ENCODE measurements at regions not wholly inside any gene's neighbourhood (a gene's known extent, or its start where the extent isn't known, plus 50 kb on each side); places are given as distances from the start of the nearest gene placed in this dataset.

GRCh38 chr5:15003511-15003920 lies 131.9 kb upstream of the ANKH start:
- Histone ChIP-seq H3K4me1 (ENCODE audit: control insufficient read depth, insufficient read depth, low read length) (no peaks in the 10 kb centered on the region), H3K36me3 (ENCODE audit: control insufficient read depth, insufficient read depth, low read length) (no peaks in the 10 kb centered on the region), H3K27ac (ENCODE audit: low read length) (no peak overlapping the region), H3K27me3 (ENCODE audit: control insufficient read depth, insufficient read depth, low read length) (no peaks in the 10 kb centered on the region), H3K4me3 (ENCODE audit: low read length) (no peak overlapping the region), H3K9me3 (ENCODE audit: control insufficient read depth, insufficient read depth, low read length) (no peaks in the 10 kb centered on the region)
- TF ChIP-seq, protein P1, sequence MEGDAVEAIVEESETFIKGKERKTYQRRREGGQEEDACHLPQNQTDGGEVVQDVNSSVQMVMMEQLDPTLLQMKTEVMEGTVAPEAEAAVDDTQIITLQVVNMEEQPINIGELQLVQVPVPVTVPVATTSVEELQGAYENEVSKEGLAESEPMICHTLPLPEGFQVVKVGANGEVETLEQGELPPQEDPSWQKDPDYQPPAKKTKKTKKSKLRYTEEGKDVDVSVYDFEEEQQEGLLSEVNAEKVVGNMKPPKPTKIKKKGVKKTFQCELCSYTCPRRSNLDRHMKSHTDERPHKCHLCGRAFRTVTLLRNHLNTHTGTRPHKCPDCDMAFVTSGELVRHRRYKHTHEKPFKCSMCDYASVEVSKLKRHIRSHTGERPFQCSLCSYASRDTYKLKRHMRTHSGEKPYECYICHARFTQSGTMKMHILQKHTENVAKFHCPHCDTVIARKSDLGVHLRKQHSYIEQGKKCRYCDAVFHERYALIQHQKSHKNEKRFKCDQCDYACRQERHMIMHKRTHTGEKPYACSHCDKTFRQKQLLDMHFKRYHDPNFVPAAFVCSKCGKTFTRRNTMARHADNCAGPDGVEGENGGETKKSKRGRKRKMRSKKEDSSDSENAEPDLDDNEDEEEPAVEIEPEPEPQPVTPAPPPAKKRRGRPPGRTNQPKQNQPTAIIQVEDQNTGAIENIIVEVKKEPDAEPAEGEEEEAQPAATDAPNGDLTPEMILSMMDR (IDR thresholded peaks at IDR 0.05) = peak; percentile 84
- DNase-seq = peak; percentile 23 to 84
- no peak overlapping the region for H3K27ac Mint-ChIP-seq
- WGBS (ENCODE audit: insufficient coverage) = 55% methylated on average over 4 of the region's 4 CpGs
- peaks cover 0 to 2% of the 10 kb centered on the region in 2 donors for H3K4me1 Mint-ChIP-seq
- H3K27me3 Mint-ChIP-seq (ENCODE audit: low read depth in 2 of 2) = peaks cover 29 to 49% of the 10 kb centered on the region in 2 donors
- no peak overlapping the region for H3K4me3 Mint-ChIP-seq
- intact Hi-C loops (cut with micrococcal nuclease) = loop anchor here (1.0 to 10.0 kb wide), 5 partner anchors 47 to 639 kb away; no protein-coding TSS in a partner anchor
- peak; percentile 89 to 99 (median 98) for ATAC-seq
- H3K36me3 Mint-ChIP-seq = no peaks in the 10 kb centered on the region
- H3K9me3 Mint-ChIP-seq = peaks cover 0 to under 1% of the 10 kb centered on the region in 2 donors

GRCh38 chr5:15002791-15003190 lies 131.2 kb upstream of the ANKH start:
- Histone ChIP-seq H3K27ac (ENCODE audit: low read length) (no peak overlapping the region), H3K4me1 (ENCODE audit: control insufficient read depth, insufficient read depth, low read length) (peaks cover under 1% of the 10 kb centered on the region), H3K9me3 (ENCODE audit: control insufficient read depth, insufficient read depth, low read length) (no peaks in the 10 kb centered on the region), H3K27me3 (ENCODE audit: control insufficient read depth, insufficient read depth, low read length) (peaks cover 2% of the 10 kb centered on the region), H3K36me3 (ENCODE audit: control insufficient read depth, insufficient read depth, low read length) (no peaks in the 10 kb centered on the region), H3K4me3 (ENCODE audit: low read length) (no peak overlapping the region)
- Mint-ChIP-seq H3K4me3 (no peak overlapping the region), H3K27me3 (ENCODE audit: low read depth in 2 of 2) (peaks cover 35 to 56% of the 10 kb centered on the region in 2 donors), H3K4me1 (peaks cover 0 to 5% of the 10 kb centered on the region in 2 donors), H3K27ac (no peak overlapping the region), H3K36me3 (no peaks in the 10 kb centered on the region), H3K9me3 (peaks cover 0 to 3% of the 10 kb centered on the region in 2 donors)
- ATAC-seq (no peak), DNase-seq (no peak)
- TF ChIP-seq, protein P1 (IDR thresholded peaks at IDR 0.05) = no peak
- intact Hi-C loops (cut with micrococcal nuclease) = loop anchor here (1.0 to 10.0 kb wide), 6 partner anchors 10 to 638 kb away; no protein-coding TSS in a partner anchor
- 67% methylated on average over 2 of the region's 2 CpGs for WGBS (ENCODE audit: insufficient coverage)

GRCh38 chr5:15002173-15002572 lies 130.6 kb upstream of the ANKH start:
- no peaks in the 10 kb centered on the region for H3K36me3 ChIP-seq (ENCODE audit: control insufficient read depth, insufficient read depth, low read length)
- no peak overlapping the region for H3K4me3 Mint-ChIP-seq
- DNase-seq (no peak), ATAC-seq (no peak)
- peaks cover 2% of the 10 kb centered on the region for H3K27me3 ChIP-seq (ENCODE audit: control insufficient read depth, insufficient read depth, low read length)
- H3K27ac ChIP-seq (ENCODE audit: low read length) = no peak overlapping the region
- H3K9me3 ChIP-seq (ENCODE audit: control insufficient read depth, insufficient read depth, low read length) = no peaks in the 10 kb centered on the region
- peaks cover 0 to 3% of the 10 kb centered on the region in 2 donors for H3K9me3 Mint-ChIP-seq
- H3K4me1 ChIP-seq (ENCODE audit: control insufficient read depth, insufficient read depth, low read length) = peaks cover 5% of the 10 kb centered on the region
- H3K4me3 ChIP-seq (ENCODE audit: low read length) = no peak overlapping the region
- 97% methylated on average over 9 of the region's 10 CpGs for WGBS (ENCODE audit: insufficient coverage)
- TF ChIP-seq, protein P1 (IDR thresholded peaks at IDR 0.05) = no peak
- no peaks in the 10 kb centered on the region for H3K36me3 Mint-ChIP-seq
- intact Hi-C loops (cut with micrococcal nuclease) = loop anchor here (1.0 to 10.0 kb wide), 4 partner anchors 10 to 637 kb away; no protein-coding TSS in a partner anchor
- no peak overlapping the region for H3K27ac Mint-ChIP-seq
- peaks cover 35 to 58% of the 10 kb centered on the region in 2 donors for H3K27me3 Mint-ChIP-seq (ENCODE audit: low read depth in 2 of 2)
- peaks cover 0 to 5% of the 10 kb centered on the region in 2 donors for H3K4me1 Mint-ChIP-seq

GRCh38 chr5:15001517-15001916 lies 129.9 kb upstream of the ANKH start:
- Mint-ChIP-seq H3K27ac (no peak overlapping the region), H3K4me1 (peaks cover 0 to 5% of the 10 kb centered on the region in 2 donors), H3K9me3 (peaks cover 0 to 3% of the 10 kb centered on the region in 2 donors), H3K4me3 (no peak overlapping the region), H3K27me3 (ENCODE audit: low read depth in 2 of 2) (peaks cover 35 to 54% of the 10 kb centered on the region in 2 donors), H3K36me3 (no peaks in the 10 kb centered on the region)
- H3K36me3 ChIP-seq (ENCODE audit: control insufficient read depth, insufficient read depth, low read length) = no peaks in the 10 kb centered on the region
- TF ChIP-seq, protein P1 (IDR thresholded peaks at IDR 0.05) = no peak
- no peak for DNase-seq
- peaks cover 7% of the 10 kb centered on the region for H3K4me1 ChIP-seq (ENCODE audit: control insufficient read depth, insufficient read depth, low read length)
- H3K27ac ChIP-seq (ENCODE audit: low read length) = no peak overlapping the region
- H3K27me3 ChIP-seq (ENCODE audit: control insufficient read depth, insufficient read depth, low read length) = peaks cover 2% of the 10 kb centered on the region
- no peaks in the 10 kb centered on the region for H3K9me3 ChIP-seq (ENCODE audit: control insufficient read depth, insufficient read depth, low read length)
- ATAC-seq = no peak
- WGBS (ENCODE audit: insufficient coverage) = 38% methylated on average over 1 of the region's 2 CpGs
- intact Hi-C loops (cut with micrococcal nuclease) = loop anchor here (10.0 kb wide), 1 partner anchor 637 kb away; no protein-coding TSS in a partner anchor
- no peak overlapping the region for H3K4me3 ChIP-seq (ENCODE audit: low read length)

All from natural killer cell (primary cell).